K562 (cell line): ENCODE measurements at regions not wholly inside any gene's neighbourhood (a gene's known extent, or its start where the extent isn't known, plus 50 kb on each side); places are given as distances from the start of the nearest gene placed in this dataset.

Source experiments
- CTCF ChIP-seq, 3 experiments: IDR thresholded peaks in 2 of 3; conservative IDR thresholded peaks in 1 of 3; 2 replicates each; pipeline ENCODE4 v1.5.1; 2011 to 2012; ENCODE audit warnings: low read length in 3 of 3, mild to moderate bottlenecking in 3 of 3, control low read depth in 2 of 3, improper control_type of control experiment in 1 of 3, inconsistent platforms in 1 of 3, low read depth in 1 of 3, mixed read lengths in 1 of 3, moderate library complexity in 1 of 3; ENCODE audit not compliant: insufficient read depth in 2 of 3
- EP300 ChIP-seq: IDR thresholded peaks from 2 replicates; pipeline ENCODE4 v1.6.1; 2012; ENCODE audit warnings: low read length, improper control_type of control experiment
- EZH2 ChIP-seq: IDR thresholded peaks from 2 replicates; pipeline ENCODE4 v1.6.1; 2012; ENCODE audit warnings: low read depth, mild to moderate bottlenecking, inconsistent platforms, low read length, borderline replicate concordance
- HMGXB4 ChIP-seq: sonication (generic); formaldehyde crosslinking; IDR thresholded peaks from 2 replicates; pipeline ENCODE4 v1.8.1; 2023; ENCODE audit warnings: mild to moderate bottlenecking, missing genetic modification reagents

GRCh38 chr5:126369083-126369482 is 54.1 kb upstream of the GRAMD2B start:
- TF ChIP-seq HMGXB4: no peak
- no peak for TF ChIP-seq CTCF (IDR thresholded peaks at IDR 0.05 in 2 of 3, conservative IDR thresholded peaks at IDR 0.05 in 1 of 3; ENCODE audit: insufficient read depth in 2 of 3, low read depth in 1 of 3, low read length in 3 of 3)
- TF ChIP-seq EZH2: no peak
- no peak for TF ChIP-seq EP300
